HFFc6 (cell line): ENCODE measurements at regions not wholly inside any gene's neighbourhood (a gene's known extent, or its start where the extent isn't known, plus 50 kb on each side); places are given as distances from the start of the nearest gene placed in this dataset.
"Not testable (repeated sequence)": the region's sequence is repeated elsewhere in the genome, so short reads cannot be mapped to it uniquely, and the experiment has no call there.

Experiments
- DNase-seq: peaks from one replicate; pipeline ENCODE4 v3.0.0-alpha.2; 2018
- H3K27ac Mint-ChIP-seq: 2 replicates; pipeline ENCODE4 v1.8.0; 2020; ENCODE audit warnings: mild to moderate bottlenecking, mixed read lengths
- H3K27me3 Mint-ChIP-seq: 2 replicates; pipeline ENCODE4 v1.8.0; 2021; ENCODE audit warnings: mild to moderate bottlenecking, moderate library complexity, mixed read lengths; ENCODE audit not compliant: insufficient read depth
- H3K36me3 Mint-ChIP-seq: 2 replicates; pipeline ENCODE4 v1.8.0; 2021; ENCODE audit warnings: low read depth, mixed read lengths
- H3K4me1 Mint-ChIP-seq: 2 replicates; pipeline ENCODE4 v1.8.0; 2020; ENCODE audit warnings: low read depth, mixed read lengths
- H3K4me3 Mint-ChIP-seq: 2 replicates; pipeline ENCODE4 v1.8.0; 2020; ENCODE audit warnings: mild to moderate bottlenecking, moderate library complexity, mixed read lengths
- H3K9me3 Mint-ChIP-seq: 2 replicates; pipeline ENCODE4 v1.8.0; 2020; ENCODE audit warnings: mild to moderate bottlenecking, mixed read lengths
- TF ChIP-seq, protein P1 (sequence below): fragments of 200-600 bp; sonication (generic); IDR thresholded peaks from 2 replicates; pipeline ENCODE4 v1.5.0; 2021; ENCODE audit warnings: antibody characterized with exemption, mild to moderate bottlenecking

DNA sequence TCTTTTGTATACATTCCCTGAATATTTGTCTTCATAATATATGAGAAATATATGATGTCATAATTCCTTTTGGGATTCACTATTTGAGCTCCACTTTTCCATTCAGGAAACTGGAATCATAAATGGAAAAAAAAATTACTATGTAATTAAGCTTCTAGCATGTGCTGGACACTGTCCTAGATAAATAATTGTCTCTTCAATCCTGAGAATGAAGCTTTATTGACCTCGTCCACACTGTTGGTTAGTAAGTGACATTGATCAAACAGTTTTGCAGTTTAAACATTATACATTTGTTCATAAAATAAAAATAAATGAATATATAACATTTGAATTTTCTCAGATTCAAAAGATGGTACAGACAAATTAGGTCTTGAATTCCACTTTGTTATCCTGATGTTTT, 1691.2 kb downstream of the LRRC4C start:
- no peaks in the 10 kb centered on the region for H3K4me1 Mint-ChIP-seq
- TF ChIP-seq, protein P1, sequence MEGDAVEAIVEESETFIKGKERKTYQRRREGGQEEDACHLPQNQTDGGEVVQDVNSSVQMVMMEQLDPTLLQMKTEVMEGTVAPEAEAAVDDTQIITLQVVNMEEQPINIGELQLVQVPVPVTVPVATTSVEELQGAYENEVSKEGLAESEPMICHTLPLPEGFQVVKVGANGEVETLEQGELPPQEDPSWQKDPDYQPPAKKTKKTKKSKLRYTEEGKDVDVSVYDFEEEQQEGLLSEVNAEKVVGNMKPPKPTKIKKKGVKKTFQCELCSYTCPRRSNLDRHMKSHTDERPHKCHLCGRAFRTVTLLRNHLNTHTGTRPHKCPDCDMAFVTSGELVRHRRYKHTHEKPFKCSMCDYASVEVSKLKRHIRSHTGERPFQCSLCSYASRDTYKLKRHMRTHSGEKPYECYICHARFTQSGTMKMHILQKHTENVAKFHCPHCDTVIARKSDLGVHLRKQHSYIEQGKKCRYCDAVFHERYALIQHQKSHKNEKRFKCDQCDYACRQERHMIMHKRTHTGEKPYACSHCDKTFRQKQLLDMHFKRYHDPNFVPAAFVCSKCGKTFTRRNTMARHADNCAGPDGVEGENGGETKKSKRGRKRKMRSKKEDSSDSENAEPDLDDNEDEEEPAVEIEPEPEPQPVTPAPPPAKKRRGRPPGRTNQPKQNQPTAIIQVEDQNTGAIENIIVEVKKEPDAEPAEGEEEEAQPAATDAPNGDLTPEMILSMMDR: no peak
- peaks cover 35% of the 10 kb centered on the region for H3K9me3 Mint-ChIP-seq
- no peak overlapping the region for H3K27ac Mint-ChIP-seq
- H3K36me3 Mint-ChIP-seq: no peaks in the 10 kb centered on the region; the same call in 1 of the 2 replicates
- H3K27me3 Mint-ChIP-seq: no peaks in the 10 kb centered on the region
- H3K4me3 Mint-ChIP-seq: no peak overlapping the region
- no peak for DNase-seq

DNA sequence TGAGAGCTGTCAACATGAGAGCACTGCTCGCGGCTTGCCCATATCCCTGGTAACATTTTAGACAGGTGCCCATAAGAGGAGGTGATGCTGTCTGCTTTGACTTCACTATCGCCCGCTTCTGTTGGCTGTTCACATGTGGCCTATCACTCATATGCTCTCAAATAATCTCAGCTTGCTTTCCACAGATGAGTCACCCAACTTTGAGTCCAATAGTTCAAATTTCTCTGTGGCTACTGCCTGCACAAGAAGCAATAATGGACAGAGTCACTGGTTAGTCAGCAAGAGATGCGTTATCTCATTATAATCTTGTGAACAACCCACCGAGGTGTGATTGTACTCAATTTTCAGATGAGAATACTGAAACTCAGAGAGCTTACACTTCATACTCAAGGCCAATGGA, 1714.1 kb downstream of the LRRC4C start:
- DNase-seq: no peak

DNA sequence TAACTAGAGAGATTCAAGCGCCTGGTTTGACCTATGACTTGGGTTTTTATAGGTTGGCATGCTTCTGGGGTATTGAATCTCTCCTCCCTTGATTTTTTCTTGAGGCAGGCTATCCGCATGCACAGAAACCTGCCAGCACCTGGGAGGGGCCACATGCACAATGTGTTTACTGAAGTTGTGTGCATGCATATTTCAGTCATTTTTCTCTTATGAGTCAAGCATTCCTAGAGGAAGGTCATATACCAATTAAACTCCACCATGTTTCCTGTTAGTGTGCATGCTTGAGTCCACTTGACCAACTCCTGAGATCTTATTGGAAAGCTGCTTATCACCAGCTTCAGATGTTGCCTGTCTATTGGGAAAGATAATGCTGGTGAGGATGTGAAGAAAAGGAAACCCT, 1718.4 kb downstream of the LRRC4C start:
- H3K4me3 Mint-ChIP-seq: no peak overlapping the region
- H3K4me1 Mint-ChIP-seq: no peaks in the 10 kb centered on the region
- no peaks in the 10 kb centered on the region for H3K36me3 Mint-ChIP-seq
- peaks cover 29% of the 10 kb centered on the region for H3K9me3 Mint-ChIP-seq
- DNase-seq: no peak
- H3K27ac Mint-ChIP-seq: no peak overlapping the region
- TF ChIP-seq, protein P1: no peak
- no peaks in the 10 kb centered on the region for H3K27me3 Mint-ChIP-seq

More for the DNA sequence above, 1714.1 kb downstream of the LRRC4C start:
- no peaks in the 10 kb centered on the region for H3K27me3 Mint-ChIP-seq
- TF ChIP-seq, protein P1: no peak
- H3K9me3 Mint-ChIP-seq: peaks cover 47% of the 10 kb centered on the region
- no peaks in the 10 kb centered on the region for H3K4me1 Mint-ChIP-seq
- no peak overlapping the region for H3K4me3 Mint-ChIP-seq
- H3K36me3 Mint-ChIP-seq: no peaks in the 10 kb centered on the region
- H3K27ac Mint-ChIP-seq: no peak overlapping the region

DNA sequence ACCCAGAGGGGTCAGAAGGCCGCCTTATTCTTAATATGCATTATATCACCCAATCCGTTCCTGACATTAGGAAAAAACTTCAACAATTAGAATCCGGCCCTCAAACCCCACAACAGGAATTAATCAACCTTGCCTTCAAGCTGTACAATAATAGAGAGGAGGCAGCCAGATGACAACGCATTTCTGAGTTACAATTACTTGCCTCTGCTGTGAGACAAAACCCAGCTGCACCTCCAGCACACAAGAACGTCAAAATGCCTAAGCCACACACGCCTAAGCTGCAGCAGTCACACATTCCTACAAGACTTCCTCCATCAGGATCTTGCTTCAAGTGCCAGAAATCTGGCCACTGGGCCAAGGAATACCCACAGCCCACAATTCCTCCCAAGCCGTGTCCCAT, 1723.1 kb downstream of the LRRC4C start:
- not testable (repeated sequence) for H3K4me3 Mint-ChIP-seq, H3K27me3 Mint-ChIP-seq, DNase-seq, H3K27ac Mint-ChIP-seq, H3K36me3 Mint-ChIP-seq, H3K4me1 Mint-ChIP-seq
- peaks cover 11% of the 10 kb centered on the region for H3K9me3 Mint-ChIP-seq

DNA sequence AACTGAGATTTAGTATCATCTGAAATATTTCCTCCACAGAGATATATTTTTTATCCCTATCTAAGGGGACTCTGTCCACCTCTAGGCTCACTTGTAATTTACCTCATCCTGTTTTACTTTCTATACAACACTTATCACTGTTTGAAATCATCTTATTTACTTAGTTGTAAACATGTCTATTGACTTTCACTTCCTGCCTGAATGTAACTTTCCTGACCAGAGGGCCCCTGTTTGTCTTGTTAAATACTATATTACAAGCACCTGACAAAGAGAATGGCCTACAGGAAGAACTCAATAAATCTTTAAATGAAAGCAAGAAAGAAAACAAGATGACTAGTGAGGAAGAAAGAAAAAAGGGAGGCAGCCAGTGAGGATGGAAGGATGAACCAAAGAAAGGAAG, 1727.5 kb downstream of the LRRC4C start:
- TF ChIP-seq, protein P1: no peak
- peaks cover 15% of the 10 kb centered on the region for H3K9me3 Mint-ChIP-seq
- DNase-seq: no peak
- no peak overlapping the region for H3K27ac Mint-ChIP-seq
- H3K36me3 Mint-ChIP-seq: no peaks in the 10 kb centered on the region
- H3K4me3 Mint-ChIP-seq: no peak overlapping the region
- peaks cover 2% of the 10 kb centered on the region; the same call in 1 of the 2 replicates for H3K27me3 Mint-ChIP-seq
- no peaks in the 10 kb centered on the region for H3K4me1 Mint-ChIP-seq

DNA sequence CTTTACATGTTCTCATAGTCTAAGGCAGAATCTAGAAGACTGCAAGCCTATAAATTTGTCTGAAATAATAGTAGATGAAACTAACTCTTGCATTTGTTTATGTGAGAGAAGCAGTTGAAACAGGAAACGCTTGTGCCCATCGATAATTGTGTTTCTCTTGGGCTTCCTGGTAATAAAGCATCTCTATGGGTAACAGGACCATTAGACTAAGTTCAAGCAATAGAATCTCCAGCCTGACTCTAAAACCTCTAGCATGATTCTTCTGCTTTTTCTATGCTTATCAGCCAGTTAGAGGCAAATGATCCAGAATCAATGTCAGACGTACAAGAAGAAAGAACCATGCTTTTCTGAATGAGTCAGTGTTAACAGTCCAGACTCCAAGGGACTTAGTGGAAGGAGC, 1734.4 kb downstream of the LRRC4C start:
- DNase-seq: no peak
- Mint-ChIP-seq H3K4me1 (no peaks in the 10 kb centered on the region), H3K27ac (no peak overlapping the region), H3K27me3 (no peaks in the 10 kb centered on the region), H3K9me3 (peaks cover 45% of the 10 kb centered on the region), H3K36me3 (no peaks in the 10 kb centered on the region), H3K4me3 (no peak overlapping the region)
- TF ChIP-seq, protein P1: no peak
